ENCODE measurements at regions not wholly inside any gene's neighbourhood (a gene's known extent, or its start where the extent isn't known, plus 50 kb on each side); places are given as distances from the start of the nearest gene placed in this dataset.
A peak's percentile ranks its signal among the peaks of the same experiment; 100 is the strongest.
"Not testable (repeated sequence)": the region's sequence is repeated elsewhere in the genome, so short reads cannot be mapped to it uniquely, and the experiment has no call there.

- no peak for DNase-seq
Measured at GRCh38 chr2:12533337-12534005, 183.3 kb upstream of the TRIB2 start.

DNA sequence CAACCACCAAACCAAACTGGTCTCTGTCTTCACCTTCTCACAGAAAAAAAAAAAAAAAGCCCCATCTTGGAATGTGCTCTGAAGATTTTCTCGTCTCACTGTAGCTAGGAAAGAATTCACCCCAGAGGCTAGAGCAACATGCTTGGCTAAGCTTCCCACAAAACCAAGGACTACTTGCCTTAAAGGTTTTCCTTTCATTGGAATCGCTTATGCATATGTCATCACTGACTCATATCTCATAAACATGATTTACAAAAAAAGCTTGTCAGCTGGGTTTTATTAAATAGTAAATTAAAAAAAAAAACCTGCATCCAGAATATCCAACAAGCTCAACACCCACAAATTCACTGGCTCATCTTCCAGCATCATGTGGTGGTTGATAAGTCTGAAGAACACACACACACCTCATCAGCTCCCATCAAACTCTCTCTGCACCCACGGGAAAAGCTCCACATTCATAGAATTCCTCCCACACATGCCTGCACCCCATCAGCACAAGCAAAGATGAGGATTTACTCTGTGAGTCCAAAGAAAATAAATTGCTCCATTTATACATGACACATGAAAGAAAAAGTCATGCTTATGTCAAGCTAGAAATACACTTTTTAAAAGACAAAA lies 182.0 kb upstream of the TRIB2 start:
- no peak for DNase-seq

GRCh38 chr2:12536976-12537375 lies 179.8 kb upstream of the TRIB2 start:
- no peak for DNase-seq

GRCh38 chr2:12538138-12538694 lies 178.5 kb upstream of the TRIB2 start:
- DNase-seq = no peak

GRCh38 chr2:12539336-12539735 lies 177.4 kb upstream of the TRIB2 start:
- DNase-seq = no peak

DNA sequence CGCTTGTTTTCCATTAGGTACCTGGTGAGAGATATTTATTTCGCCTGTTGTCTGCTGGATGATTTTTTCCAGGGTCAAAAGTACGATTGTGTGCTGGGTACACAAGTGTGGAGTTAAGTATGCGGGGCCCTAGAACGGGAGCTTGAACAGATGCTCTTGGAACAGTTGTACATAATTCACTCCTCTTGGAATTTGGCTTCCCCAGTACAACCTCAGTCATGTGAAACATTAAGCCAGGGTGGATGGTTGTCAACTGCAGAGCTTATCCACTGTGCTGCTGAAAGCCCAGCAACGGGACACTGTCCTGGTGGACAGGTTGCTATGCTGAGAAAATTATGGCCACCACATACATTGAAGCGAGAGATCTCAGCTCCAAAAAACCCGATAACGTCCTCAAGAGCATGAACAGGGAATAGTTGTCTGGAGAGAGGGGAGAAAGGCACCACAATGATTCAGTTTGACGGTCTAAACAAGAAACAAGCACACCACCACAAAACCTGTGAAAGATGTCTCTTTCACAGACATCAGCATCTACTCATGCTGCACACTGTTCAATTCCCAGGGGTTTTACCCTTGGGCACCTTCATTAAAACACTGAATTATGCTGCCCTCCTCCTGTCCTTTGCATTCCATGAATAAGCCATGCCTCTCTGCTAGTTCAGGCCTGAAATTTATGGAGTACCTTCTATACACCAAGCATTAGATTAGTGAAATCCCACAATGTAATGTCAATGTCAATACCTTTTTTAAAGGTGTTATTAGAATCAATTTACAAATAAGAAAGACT lies 176.8 kb upstream of the TRIB2 start:
- no peak for DNase-seq

DNA sequence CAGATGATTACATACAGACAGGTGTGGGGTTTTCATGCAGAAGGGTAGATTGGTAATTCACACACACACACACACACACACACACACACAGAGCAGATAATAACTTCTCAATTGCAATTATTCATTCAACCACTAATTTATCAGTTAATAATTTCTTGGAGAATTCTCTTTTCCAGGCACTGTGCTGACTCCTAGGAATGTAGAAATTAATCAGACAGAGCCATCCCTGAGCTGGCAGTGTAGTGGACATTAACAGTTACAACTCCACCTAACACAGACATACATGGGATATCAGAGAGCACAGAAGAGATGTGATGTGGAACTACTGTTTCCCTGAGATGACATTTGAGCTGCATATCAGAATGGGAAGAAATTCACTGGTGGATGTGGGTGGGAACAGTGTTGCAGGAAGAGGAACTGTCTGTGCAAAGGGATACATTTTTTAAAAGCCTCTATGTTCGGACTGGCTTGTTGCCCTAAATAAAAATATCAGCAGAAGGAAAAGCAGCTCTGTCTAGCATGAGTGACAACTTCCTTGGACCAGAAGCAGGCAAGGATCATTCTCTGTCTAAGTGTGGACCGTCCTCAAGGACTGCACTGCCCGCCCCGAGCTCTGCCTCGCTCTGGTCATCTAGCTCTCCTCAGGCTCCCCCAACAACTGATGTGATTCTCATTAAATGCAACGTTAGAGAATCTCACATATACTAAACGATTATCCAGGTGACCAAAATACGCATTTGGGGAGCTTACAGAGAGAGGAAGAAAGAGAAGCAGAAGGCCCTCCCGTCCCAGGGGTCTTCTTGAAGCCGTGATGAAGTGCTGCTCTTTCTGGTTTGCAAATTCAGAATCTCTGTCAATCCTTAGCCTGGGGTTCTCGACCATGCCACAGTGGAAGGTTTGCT lies 173.4 kb upstream of the TRIB2 start:
- no peak for DNase-seq

GRCh38 chr2:12543978-12544558 lies 172.7 kb upstream of the TRIB2 start:
- no peak for DNase-seq

DNA sequence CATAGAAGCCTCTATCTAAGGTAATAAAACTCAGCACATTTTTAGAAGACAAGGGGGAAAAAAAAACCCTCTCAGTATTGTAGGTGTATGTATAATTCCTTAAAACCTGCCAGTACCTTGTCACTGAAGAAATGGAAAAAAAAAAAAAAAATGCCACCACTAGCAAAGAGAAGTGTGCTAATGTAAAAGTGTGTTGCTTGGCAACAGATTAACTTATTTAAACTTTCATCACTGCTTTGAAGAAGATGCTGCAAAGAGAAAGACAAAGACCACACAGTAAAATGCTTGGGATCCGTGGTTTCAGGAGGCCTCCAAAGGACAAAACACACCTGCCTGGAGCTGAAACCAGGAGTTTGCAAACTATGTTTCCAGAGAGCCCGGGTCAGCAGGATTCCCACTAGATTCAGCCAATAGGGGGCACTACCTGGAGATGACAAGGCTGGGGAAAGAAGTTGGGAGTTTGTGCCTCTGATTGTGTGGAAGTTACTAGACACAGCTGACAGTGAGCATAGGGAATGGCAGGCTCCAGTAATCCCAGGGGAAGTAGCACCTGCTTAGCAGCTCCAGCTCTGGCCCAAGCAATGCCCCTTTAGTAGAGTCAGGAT lies 169.1 kb upstream of the TRIB2 start:
- DNase-seq = no peak

DNA sequence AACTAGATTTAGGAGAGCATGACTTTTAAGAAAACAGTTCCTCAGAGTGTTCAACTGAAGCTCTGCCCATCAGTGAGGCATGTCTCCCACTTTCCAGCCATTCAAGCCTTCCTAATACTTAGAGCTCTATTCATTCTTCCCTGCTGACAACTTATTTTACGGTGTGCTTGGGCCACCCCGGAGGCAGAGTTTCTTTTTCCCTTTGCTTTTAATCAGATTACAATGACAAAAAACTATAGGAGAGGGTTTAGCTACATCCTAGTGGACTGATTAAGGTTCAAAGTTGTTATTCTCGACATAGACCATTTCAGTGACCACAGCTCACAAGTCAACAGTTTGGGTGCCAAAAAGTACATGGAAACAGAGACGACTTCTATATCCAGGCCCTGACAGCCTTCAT lies 167.8 kb upstream of the TRIB2 start:
- no peak for DNase-seq

DNA sequence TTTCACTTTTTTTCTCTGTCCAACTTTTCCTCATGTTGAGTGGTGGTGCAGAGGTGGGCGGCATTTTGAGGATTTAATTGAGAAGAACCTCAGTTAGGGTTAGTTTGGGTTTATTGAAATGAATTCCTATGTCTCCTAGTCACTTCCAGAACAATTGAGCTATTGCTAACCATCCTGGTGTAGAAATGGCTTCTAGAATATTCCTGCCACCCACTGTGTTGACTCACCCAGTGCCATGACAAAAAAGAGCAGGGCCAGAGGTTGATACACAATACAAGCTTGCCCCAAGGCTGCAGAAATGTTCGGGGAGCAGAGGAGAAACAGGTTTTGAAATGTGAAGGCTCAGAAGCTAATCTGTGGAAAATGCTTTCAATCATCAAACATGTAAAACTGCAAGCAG lies 167.1 kb upstream of the TRIB2 start:
- DNase-seq = no peak

DNA sequence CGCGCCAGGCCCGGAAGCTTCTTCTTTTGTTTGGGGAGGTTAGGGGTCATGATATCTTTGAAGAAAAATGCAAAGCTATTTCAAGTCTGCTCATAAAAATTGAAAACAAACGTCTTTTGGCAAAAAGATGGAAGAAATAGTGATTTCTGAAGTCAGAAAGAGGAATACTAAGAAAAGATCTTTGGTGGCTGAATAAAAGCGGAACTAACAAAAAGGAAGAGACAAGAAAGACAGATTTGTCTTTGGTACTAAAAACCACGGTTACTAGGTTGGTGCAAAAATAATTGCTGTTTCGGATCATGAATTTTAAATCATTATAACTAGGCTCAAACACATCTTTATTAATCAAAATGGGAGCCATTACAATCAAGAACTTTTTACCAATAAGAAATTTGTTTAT lies 164.6 kb upstream of the TRIB2 start:
- no peak for DNase-seq

DNA sequence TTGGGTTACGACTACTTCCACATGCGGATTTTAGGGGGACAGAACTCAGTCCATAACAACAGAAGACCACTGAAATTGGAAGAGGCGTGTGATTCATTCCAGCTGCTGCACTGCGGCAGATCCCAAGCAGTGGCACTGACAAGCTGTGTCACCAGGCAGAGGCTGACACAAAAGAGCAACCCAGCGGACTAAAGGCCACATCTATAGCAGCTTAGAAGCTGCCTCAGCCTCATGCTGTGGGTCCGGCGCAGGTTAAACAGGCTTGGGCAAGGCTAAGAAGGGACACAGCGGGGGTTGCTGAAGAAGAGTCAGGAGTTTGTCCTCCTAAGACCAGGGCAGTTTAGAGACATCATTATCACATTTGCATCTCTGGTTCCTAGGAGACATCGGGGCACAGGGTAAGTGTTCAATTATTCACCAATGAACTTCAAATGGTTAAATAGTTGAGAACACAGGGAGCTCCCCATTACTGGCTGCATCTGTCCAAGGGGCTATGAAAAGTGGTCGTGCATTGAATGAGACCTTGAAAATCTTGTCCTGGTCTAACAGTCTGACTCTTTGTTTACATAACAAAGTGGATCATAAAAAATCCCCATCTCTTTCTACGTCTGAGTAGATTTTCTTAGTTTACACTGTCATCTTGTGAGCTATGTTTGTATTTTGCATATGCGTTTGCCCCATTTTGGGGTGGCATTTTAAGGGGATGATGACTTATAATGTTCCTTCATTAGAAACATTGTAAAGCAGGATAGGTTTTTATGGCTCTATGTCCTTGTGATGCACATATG lies 162.3 kb upstream of the TRIB2 start:
- no peak for DNase-seq

- DNase-seq = peak; percentile 36
Measured at GRCh38 chr2:12555012-12555645, 161.6 kb upstream of the TRIB2 start.

DNA sequence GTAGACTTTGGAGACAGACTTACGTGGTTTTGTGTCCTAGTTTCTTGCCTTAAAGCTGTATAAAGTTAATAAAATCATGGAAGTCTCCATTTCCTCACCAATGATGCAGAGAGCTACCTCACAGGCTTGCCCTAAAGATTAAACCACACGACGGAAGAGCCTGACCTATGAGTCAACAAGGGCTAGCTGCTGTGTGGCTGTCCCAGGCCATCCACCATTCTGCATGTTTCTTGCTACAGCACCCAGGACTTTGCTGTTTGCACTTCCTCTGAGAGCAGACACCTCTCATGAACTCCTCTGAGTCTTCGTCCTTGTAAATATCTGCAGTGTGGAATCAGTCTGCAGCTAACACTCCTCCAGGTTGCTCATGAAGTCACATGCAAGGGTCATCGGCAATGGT lies 160.0 kb upstream of the TRIB2 start:
- DNase-seq = peak; percentile 57

DNA sequence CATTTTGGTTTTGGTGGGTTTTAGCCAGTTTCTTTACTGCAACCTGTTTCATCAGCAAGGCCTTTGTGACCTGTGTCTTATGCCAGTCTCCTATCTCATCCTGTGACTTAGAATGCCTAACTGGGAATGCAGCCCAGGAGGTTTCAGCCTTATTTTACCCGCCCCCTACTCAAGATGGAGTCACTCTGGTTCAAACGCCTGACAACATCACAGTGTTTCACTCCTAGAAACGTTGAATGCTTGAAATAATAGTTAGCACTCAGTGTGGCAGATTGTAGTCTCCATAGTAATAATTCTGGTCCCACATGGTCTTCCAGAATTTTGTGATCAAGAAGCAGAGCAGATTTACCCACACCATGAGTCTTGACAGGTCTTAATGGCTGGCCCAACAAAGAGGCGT lies 159.0 kb upstream of the TRIB2 start:
- no peak for DNase-seq

GRCh38 chr2:12558519-12558918 lies 158.2 kb upstream of the TRIB2 start:
- no peak for DNase-seq

GRCh38 chr2:12560618-12561017 lies 156.1 kb upstream of the TRIB2 start:
- DNase-seq = no peak

DNA sequence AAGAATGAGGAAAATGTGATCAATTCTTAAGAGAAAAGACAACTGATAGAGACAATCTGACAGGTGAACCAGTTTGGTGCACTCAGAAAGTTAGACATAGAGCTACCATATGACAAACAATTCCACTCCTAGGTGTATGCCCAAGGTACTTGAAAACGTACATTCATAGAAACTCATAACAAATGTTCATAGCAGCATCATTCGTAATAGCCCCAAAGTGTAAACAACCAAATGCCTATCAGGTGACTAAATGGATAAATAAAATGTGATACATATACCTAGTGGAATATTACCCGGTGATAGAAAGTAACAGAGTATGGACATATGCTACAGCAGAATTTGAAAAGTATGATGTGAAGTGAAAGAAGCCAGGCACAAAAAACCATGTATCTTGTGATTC lies 149.3 kb upstream of the TRIB2 start:
- DNase-seq = no peak

DNA sequence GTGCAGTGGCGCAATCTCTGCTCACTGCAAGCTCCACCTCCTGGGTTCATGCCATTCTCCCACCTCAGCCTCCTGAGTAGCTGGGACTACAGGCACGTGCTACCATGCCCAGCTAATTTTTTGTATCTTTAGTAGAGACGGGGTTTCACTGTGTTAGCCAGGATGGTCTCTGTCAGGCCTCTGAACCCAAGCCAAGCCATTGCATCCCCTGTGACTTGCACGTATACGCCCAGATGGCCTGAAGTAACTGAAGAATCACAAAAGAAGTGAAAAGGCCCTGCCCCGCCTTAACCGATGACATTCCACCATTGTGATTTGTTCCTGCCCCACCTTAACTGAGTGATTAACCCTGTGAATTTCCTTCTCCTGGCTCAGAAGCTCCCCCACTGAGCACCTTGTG lies 147.2 kb upstream of the TRIB2 start:
- DNase-seq = not testable (repeated sequence)

DNA sequence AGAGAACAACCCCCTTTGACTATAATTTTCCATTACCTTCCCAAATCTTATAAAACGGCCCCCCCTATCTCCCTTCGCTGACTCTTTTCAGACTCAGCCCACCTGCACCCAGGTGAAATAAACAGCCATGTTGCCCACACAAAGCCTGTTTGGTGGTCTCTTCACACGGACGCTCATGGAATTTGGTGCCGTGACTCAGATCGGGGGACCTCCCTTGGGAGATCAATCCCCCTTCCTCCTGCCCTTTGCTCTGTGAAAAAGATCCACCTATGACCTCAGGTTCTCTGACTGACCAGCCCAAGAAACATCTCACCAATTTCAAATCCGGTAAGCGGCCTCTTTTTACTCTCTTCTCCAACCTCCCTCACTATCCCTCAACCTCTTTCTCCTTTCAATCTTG lies 146.8 kb upstream of the TRIB2 start:
- not testable (repeated sequence) for DNase-seq
